ENCODE measurements at regions not wholly inside any gene's neighbourhood (a gene's known extent, or its start where the extent isn't known, plus 50 kb on each side); places are given as distances from the start of the nearest gene placed in this dataset.

- TF ChIP-seq KDM4B (CRISPR knock-in tag; IDR thresholded peaks at IDR 0.05) (no peak), EZH2 (conservative IDR thresholded peaks at IDR 0.05; ENCODE audit: low read depth, low read length) (no peak), MAX (IDR thresholded peaks at IDR 0.05) (no peak)
Observed at GRCh38 chr7:17227766-17228490, 70.5 kb upstream of the AHR start.

Data from HepG2 (cell line).